OCI-LY1 (cell line): ENCODE measurements at regions not wholly inside any gene's neighbourhood (a gene's known extent, or its start where the extent isn't known, plus 50 kb on each side); places are given as distances from the start of the nearest gene placed in this dataset.

Experiments used
- EZH2 ChIP-seq: fragments of 200-600 bp; sonication (generic), shearing (Covaris generic); IDR thresholded peaks from 2 replicates; pipeline ENCODE4 v1.8.0; 2017; ENCODE audit warnings: borderline replicate concordance, mixed run types, mild to moderate bottlenecking, antibody characterized with exemption, low read length, moderate library complexity, mixed read lengths
- TF ChIP-seq, protein P1 (sequence below): fragments of 200-600 bp; sonication (generic), shearing (Covaris generic); IDR thresholded peaks from 2 replicates; pipeline ENCODE4 v1.5.1; 2017; ENCODE audit warnings: mild to moderate bottlenecking, antibody characterized with exemption, low read length, moderate library complexity, mixed read lengths

DNA sequence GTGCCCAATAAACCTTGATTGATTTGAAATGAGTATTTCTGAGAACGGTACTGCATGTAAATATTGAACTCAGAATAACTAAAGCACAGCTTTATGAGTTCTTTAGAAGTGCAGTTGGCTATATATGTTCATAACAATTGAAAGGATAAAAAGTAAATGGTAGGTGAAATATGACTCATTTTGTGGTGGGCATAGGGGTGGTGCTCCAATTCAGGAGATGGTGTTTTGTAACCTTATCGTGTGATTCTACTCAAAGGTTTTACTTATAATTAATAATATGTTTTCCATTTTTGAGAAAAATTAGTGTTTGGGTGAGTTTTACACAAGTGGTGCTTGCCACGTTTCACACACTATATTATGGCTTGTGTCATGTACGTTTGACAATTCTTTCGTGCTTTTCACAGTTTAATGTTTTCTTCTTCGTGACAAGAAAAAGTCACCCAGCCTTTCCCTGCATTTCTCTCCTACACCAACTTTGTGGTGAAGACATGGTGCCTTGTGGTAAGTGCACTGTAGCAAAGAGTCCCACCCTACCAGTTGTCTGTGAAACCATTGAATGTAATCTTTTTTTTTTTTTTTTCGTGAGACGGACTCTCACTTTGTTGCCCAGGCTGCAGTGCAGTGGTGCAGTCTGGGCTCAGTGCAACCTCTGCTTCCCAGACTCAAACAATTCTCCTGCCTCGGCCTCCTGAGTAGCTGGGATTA, 492.5 kb upstream of the SGCD start:
- TF ChIP-seq, protein P1, sequence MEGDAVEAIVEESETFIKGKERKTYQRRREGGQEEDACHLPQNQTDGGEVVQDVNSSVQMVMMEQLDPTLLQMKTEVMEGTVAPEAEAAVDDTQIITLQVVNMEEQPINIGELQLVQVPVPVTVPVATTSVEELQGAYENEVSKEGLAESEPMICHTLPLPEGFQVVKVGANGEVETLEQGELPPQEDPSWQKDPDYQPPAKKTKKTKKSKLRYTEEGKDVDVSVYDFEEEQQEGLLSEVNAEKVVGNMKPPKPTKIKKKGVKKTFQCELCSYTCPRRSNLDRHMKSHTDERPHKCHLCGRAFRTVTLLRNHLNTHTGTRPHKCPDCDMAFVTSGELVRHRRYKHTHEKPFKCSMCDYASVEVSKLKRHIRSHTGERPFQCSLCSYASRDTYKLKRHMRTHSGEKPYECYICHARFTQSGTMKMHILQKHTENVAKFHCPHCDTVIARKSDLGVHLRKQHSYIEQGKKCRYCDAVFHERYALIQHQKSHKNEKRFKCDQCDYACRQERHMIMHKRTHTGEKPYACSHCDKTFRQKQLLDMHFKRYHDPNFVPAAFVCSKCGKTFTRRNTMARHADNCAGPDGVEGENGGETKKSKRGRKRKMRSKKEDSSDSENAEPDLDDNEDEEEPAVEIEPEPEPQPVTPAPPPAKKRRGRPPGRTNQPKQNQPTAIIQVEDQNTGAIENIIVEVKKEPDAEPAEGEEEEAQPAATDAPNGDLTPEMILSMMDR: no peak
- TF ChIP-seq EZH2: no peak
